BLaER1 treated with 17β-estradiol and CSF1 and Interleukin-3, amounts not matched to agents 10 nM and 100 nM (cell line): ENCODE measurements at regions not wholly inside any gene's neighbourhood (a gene's known extent, or its start where the extent isn't known, plus 50 kb on each side); places are given as distances from the start of the nearest gene placed in this dataset.

Experiments used
- H3K27ac ChIP-seq, 11 experiments: shearing (Covaris generic); formaldehyde crosslinking; 2 replicates each; pipeline ENCODE4 v1.8.1; 2022
- H3K27me3 ChIP-seq, 11 experiments: shearing (Covaris generic); formaldehyde crosslinking; 2 replicates each; pipeline ENCODE4 v1.8.1; 2022
- H3K36me3 ChIP-seq, 11 experiments: shearing (Covaris generic); formaldehyde crosslinking; 2 replicates each; pipeline ENCODE4 v1.8.1; 2022
- H3K4me1 ChIP-seq, 10 experiments: shearing (Covaris generic); formaldehyde crosslinking; 2 replicates each; pipeline ENCODE4 v1.8.1; 2022
- H3K4me2 ChIP-seq, 11 experiments: shearing (Covaris generic); formaldehyde crosslinking; 2 replicates each; pipeline ENCODE4 v1.8.1; 2022
- H3K4me3 ChIP-seq, 10 experiments: shearing (Covaris generic); formaldehyde crosslinking; 2 replicates each; pipeline ENCODE4 v1.8.1; 2022
- H3K9ac ChIP-seq, 11 experiments: shearing (Covaris generic); formaldehyde crosslinking; 2 replicates each; pipeline ENCODE4 v1.8.1; 2022
- H3K9me3 ChIP-seq, 11 experiments: shearing (Covaris generic); formaldehyde crosslinking; replicated peaks in 1 of 11; 2 replicates each; pipeline ENCODE4 v1.8.1; 2022
- H4K20me1 ChIP-seq, 11 experiments: shearing (Covaris generic); formaldehyde crosslinking; 2 replicates each; pipeline ENCODE4 v1.8.1; 2022
- Cebpa-rat ChIP-seq, 11 experiments: shearing (Covaris generic); IDR thresholded peaks; 2 replicates each; pipeline ENCODE4 v1.8.1; 2022

DNA sequence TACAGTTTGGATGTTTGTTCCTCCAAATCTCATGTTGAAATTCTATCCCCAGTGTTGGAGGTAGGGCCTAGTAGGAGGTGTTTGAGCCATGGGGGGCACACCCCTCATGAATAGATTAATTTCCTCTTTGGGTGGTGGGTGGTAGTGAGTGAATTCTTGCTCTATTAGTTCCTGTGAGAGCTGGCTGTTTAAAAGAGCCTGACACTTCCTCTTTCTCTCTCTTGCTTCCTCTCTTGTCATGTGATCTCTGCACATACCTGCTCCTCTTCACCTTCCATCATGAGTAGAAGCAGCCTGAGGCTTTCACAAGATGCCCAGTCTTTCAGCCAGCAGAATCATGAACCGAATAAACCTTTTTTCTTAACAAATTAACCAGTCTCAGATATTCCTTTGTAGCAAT is 340.2 kb upstream of the CHD6 start:
- Histone ChIP-seq H4K20me1 (no peaks in the 10 kb centered on the region; a peak in 1 of 22 replicates), H3K27ac (no peak overlapping the region), H3K4me1 (peaks cover 0 to 6% (median 2%) of the 10 kb centered on the region in 10 experiments; a peak in 7 of 20 replicates), H3K9ac (no peak overlapping the region), H3K27me3 (no peaks in the 10 kb centered on the region), H3K9me3 (no peaks in the 10 kb centered on the region), H3K36me3 (no peaks in the 10 kb centered on the region), H3K4me3 (no peak overlapping the region), H3K4me2 (no peak overlapping the region; a peak in 2 of 22 replicates)
- TF ChIP-seq Cebpa-rat (IDR thresholded peaks at IDR 0.05): no peak

DNA sequence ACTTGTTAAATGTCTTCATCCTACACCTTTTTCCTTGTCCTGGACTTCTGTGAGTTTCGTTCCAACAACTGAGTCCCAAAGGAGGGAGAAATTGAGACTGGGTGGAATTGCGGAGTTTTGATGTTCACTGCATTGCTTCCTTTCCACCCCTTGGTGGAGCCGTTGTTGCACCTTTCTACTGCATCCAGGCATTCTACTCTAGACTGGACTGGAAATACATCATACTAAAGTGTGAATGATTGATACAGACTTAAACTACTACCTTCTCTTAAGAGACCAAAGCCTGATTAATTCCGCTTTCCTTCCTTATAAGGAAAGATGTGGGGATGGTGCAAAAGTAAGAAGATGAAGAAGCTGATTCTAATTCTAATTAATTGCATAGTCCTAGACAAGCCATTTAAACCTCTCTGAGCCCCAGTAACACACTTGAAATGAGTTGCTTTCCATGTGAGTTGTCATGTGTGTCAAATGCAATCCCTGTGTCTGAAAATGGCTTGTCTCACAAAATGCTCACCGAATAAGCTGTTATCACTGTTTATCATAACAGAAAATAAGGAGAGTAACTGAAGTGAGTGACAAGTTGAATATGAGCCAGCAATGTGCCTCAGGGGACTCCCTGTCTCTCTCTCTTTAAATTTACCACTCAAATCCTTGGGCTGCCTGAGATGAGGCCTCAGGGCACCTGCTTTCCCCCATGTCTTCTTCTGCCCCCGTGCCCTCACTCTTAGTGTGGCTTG is 338.3 kb upstream of the CHD6 start:
- H3K4me1 ChIP-seq: peaks cover 0 to 6% (median 2%) of the 10 kb centered on the region in 10 experiments; a peak in 7 of 20 replicates
- no peaks in the 10 kb centered on the region for H3K9me3 ChIP-seq
- no peak overlapping the region for H3K27ac ChIP-seq
- no peak overlapping the region for H3K4me3 ChIP-seq
- no peak overlapping the region for H3K4me2 ChIP-seq
- no peaks in the 10 kb centered on the region for H3K27me3 ChIP-seq
- H4K20me1 ChIP-seq: no peaks in the 10 kb centered on the region; a peak in 1 of 22 replicates
- no peaks in the 10 kb centered on the region for H3K36me3 ChIP-seq
- TF ChIP-seq Cebpa-rat (IDR thresholded peaks at IDR 0.05): no peak
- no peak overlapping the region for H3K9ac ChIP-seq

- Histone ChIP-seq H3K27ac (no peak overlapping the region), H3K9ac (no peak overlapping the region), H3K4me2 (no peak overlapping the region), H3K36me3 (no peaks in the 10 kb centered on the region), H3K9me3 (no peaks in the 10 kb centered on the region), H4K20me1 (no peaks in the 10 kb centered on the region), H3K4me1 (no peaks in the 10 kb centered on the region), H3K27me3 (no peaks in the 10 kb centered on the region), H3K4me3 (no peak overlapping the region)
- TF ChIP-seq Cebpa-rat (IDR thresholded peaks at IDR 0.05): no peak
Measured at GRCh38 chr20:41952166-41952565, 334.0 kb upstream of the CHD6 start.

DNA sequence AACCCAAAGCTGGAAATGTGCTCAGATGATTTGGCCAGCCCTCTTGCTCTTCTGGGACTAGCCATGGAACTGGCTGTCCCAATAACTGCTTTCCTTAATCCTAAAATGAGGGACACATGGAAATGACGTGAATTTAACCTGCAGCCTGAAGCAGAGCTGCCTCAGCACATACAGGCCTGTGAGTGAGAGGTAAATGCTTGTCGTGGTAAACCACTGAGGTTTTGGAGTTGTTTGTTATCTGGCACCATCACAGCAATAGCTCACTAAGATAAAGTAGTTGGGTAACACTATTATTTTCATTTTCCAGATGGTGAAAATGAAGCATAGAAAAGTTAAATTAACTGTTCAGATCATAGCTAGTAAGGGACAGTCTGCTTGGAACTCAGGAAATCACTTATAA is 333.4 kb upstream of the CHD6 start:
- no peak for TF ChIP-seq Cebpa-rat (IDR thresholded peaks at IDR 0.05)
- Histone ChIP-seq H3K27ac (no peak overlapping the region), H3K4me1 (no peaks in the 10 kb centered on the region), H3K36me3 (no peaks in the 10 kb centered on the region), H3K27me3 (no peaks in the 10 kb centered on the region), H3K4me3 (no peak overlapping the region), H3K9ac (no peak overlapping the region), H4K20me1 (no peaks in the 10 kb centered on the region), H3K4me2 (no peak overlapping the region), H3K9me3 (no peaks in the 10 kb centered on the region)

GRCh38 chr20:41939659-41940058 is 321.5 kb upstream of the CHD6 start:
- H3K4me2 ChIP-seq: no peak overlapping the region

DNA sequence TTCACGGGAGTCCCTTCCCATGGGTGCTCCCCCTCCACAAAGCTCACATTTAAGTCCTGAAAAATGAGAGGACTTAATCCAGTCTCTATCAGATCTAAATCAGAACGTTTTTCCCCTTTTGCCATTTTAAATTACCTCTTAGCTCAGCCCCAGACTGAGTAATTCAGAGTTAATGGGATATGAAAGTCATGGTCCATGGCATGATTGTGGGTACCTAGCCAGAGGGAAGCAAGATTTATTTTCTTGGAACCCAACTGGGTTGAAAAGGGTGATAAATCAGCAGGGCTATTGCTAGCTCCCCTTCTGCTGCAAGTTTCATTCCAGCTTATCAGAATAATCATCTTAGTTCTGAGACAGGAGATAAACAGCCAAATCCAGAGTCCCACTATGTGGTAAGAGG is 320.2 kb upstream of the CHD6 start:
- Histone ChIP-seq H3K27ac (no peak overlapping the region), H4K20me1 (no peaks in the 10 kb centered on the region; a peak in 1 of 22 replicates), H3K36me3 (no peaks in the 10 kb centered on the region), H3K9ac (no peak overlapping the region), H3K9me3 (no peaks in the 10 kb centered on the region), H3K4me2 (no peak overlapping the region), H3K4me1 (no peaks in the 10 kb centered on the region), H3K27me3 (no peaks in the 10 kb centered on the region), H3K4me3 (no peak overlapping the region)
- TF ChIP-seq Cebpa-rat (IDR thresholded peaks at IDR 0.05): no peak

More at GRCh38 chr20:41939659-41940058, 321.5 kb upstream of the CHD6 start:
- no peaks in the 10 kb centered on the region; a peak in 1 of 22 replicates for H4K20me1 ChIP-seq
- H3K4me3 ChIP-seq: no peak overlapping the region
- H3K27ac ChIP-seq: no peak overlapping the region
- no peaks in the 10 kb centered on the region for H3K4me1 ChIP-seq
- no peak for TF ChIP-seq Cebpa-rat (IDR thresholded peaks at IDR 0.05)
- H3K9ac ChIP-seq: no peak overlapping the region
- no peaks in the 10 kb centered on the region for H3K27me3 ChIP-seq
- H3K36me3 ChIP-seq: no peaks in the 10 kb centered on the region
- no peaks in the 10 kb centered on the region for H3K9me3 ChIP-seq

- H3K9me3 ChIP-seq: no peaks in the 10 kb centered on the region; a peak in 1 of 22 replicates
- H3K4me3 ChIP-seq: no peak overlapping the region
- no peak overlapping the region for H3K27ac ChIP-seq
Measured at GRCh38 chr20:41935259-41935791, 317.1 kb upstream of the CHD6 start.

GRCh38 chr20:41932431-41932830 is 314.3 kb upstream of the CHD6 start:
- H4K20me1 ChIP-seq: no peaks in the 10 kb centered on the region
- no peak overlapping the region for H3K4me3 ChIP-seq
- H3K9ac ChIP-seq: no peak overlapping the region
- H3K36me3 ChIP-seq: no peaks in the 10 kb centered on the region
- no peak for TF ChIP-seq Cebpa-rat (IDR thresholded peaks at IDR 0.05)
- H3K27me3 ChIP-seq: no peaks in the 10 kb centered on the region
- H3K4me2 ChIP-seq: no peak overlapping the region
- no peak overlapping the region for H3K27ac ChIP-seq
- H3K4me1 ChIP-seq: no peaks in the 10 kb centered on the region
- H3K9me3 ChIP-seq: no peaks in the 10 kb centered on the region; a peak in 1 of 22 replicates

More at GRCh38 chr20:41935259-41935791, 317.1 kb upstream of the CHD6 start:
- no peak for TF ChIP-seq Cebpa-rat (IDR thresholded peaks at IDR 0.05)
- Histone ChIP-seq H4K20me1 (no peaks in the 10 kb centered on the region; a peak in 1 of 22 replicates), H3K4me2 (no peak overlapping the region), H3K9ac (no peak overlapping the region), H3K4me1 (no peaks in the 10 kb centered on the region), H3K36me3 (no peaks in the 10 kb centered on the region), H3K27me3 (no peaks in the 10 kb centered on the region)

DNA sequence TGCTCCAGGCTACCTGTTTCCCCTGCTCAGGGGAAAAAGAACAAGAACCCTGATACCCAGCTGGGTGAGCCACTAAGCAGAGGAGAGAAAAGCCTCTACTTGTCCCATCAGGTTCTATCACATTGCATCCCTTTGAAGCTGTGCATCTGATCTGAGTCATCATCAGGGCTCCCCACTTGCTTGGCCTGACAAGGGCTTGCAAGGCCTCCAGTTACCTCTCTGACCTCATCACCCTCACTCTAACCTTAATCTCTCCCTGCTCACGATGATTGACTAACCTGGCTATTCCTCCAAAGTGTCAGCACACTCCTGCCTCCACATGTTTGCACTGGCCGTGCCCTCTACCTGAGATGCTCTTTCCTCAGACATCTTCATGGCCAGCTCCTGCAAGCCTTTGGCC is 309.5 kb upstream of the CHD6 start:
- no peaks in the 10 kb centered on the region; a peak in 1 of 22 replicates for H3K9me3 ChIP-seq
- no peaks in the 10 kb centered on the region for H3K27me3 ChIP-seq
- no peaks in the 10 kb centered on the region for H4K20me1 ChIP-seq
- no peak overlapping the region for H3K4me3 ChIP-seq
- no peaks in the 10 kb centered on the region for H3K4me1 ChIP-seq
- TF ChIP-seq Cebpa-rat (IDR thresholded peaks at IDR 0.05): no peak
- H3K36me3 ChIP-seq: no peaks in the 10 kb centered on the region
- no peak overlapping the region for H3K9ac ChIP-seq
- no peak overlapping the region for H3K4me2 ChIP-seq
- H3K27ac ChIP-seq: no peak overlapping the region

DNA sequence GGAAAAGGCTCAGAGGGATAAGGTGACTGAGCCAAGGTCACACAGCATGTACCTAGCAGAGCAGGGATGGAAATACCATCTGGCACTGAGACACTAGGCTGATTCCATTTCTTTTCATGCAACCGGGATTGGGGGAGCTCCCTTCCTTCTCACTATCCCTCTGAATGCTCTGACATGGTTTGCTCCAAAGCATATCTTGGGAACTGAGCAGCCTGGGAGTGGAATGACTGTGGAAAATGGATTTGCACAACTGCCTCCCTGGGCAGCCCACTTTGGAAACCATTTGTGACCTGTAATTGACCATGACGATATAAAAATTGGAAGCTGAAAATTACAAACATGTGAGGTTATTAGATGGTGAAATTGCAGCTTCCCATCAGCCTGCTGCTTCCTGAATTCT is 309.0 kb upstream of the CHD6 start:
- Histone ChIP-seq H3K9ac (no peak overlapping the region), H3K4me3 (no peak overlapping the region), H3K4me1 (no peaks in the 10 kb centered on the region), H3K27me3 (no peaks in the 10 kb centered on the region), H3K36me3 (no peaks in the 10 kb centered on the region), H3K27ac (no peak overlapping the region), H3K9me3 (no peaks in the 10 kb centered on the region; a peak in 1 of 22 replicates), H3K4me2 (no peak overlapping the region), H4K20me1 (no peaks in the 10 kb centered on the region)
- TF ChIP-seq Cebpa-rat (IDR thresholded peaks at IDR 0.05): no peak
